ENCODE measurements at regions not wholly inside any gene's neighbourhood (a gene's known extent, or its start where the extent isn't known, plus 50 kb on each side); places are given as distances from the start of the nearest gene placed in this dataset.

DNA sequence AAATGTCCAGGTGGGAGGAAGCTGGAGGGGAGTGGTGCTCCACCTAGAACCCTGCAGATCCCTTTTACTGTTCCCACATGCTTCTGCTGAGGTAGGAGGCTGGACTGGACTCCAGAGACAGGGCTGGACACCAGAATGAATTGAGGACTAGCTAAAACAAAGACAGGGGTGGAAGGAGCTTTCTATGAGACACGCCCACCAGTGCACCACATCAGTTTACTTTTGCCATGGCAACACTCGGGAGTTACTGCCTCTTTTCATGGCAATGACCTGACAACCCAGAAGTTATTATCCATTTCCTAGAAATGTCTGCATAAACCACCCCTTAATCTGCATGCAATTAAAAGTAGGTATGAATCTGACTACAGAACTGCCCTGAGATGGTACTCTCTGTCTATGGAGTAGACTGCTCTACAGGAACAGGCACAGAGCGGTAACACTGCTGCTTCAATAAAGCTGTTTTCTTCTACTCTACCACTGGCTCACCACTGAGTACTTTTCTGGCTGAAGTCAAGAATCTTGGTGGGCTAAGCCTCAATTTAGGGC, 211.7 kb downstream of the TFAP2C start:
- 58 to 77% methylated on average over 3 of the region's 3 CpGs for WGBS, 2 donors
- TF ChIP-seq CTCF (IDR thresholded peaks at IDR 0.05) = no peak
- no peak for ATAC-seq
- no peak for DNase-seq
- H3K27ac ChIP-seq = no peak overlapping the region
- no peaks in the 10 kb centered on the region for H3K4me1 ChIP-seq
- no peaks in the 10 kb centered on the region for H3K9me3 ChIP-seq
- H3K36me3 ChIP-seq = no peaks in the 10 kb centered on the region
- no peak overlapping the region for H3K4me3 ChIP-seq
- peaks cover 0 to 52% (median 12%) of the 10 kb centered on the region in 7 donors for H3K27me3 ChIP-seq
- intact Hi-C loops (cut with DNase I) = no loop called here

GRCh38 chr20:56841346-56841908, 212.3 kb downstream of the TFAP2C start:
- no peak for ATAC-seq
- Histone ChIP-seq H3K27me3 (peaks cover 0 to 48% (median 11%) of the 10 kb centered on the region in 7 donors), H3K36me3 (no peaks in the 10 kb centered on the region), H3K27ac (no peak overlapping the region), H3K4me1 (no peaks in the 10 kb centered on the region), H3K9me3 (no peaks in the 10 kb centered on the region), H3K4me3 (no peak overlapping the region)
- DNase-seq = no peak
- WGBS, 2 donors = 38 to 44% methylated on average over 6 of the region's 6 CpGs
- intact Hi-C loops (cut with DNase I) = no loop called here
- TF ChIP-seq CTCF (IDR thresholded peaks at IDR 0.05) = no peak

DNA sequence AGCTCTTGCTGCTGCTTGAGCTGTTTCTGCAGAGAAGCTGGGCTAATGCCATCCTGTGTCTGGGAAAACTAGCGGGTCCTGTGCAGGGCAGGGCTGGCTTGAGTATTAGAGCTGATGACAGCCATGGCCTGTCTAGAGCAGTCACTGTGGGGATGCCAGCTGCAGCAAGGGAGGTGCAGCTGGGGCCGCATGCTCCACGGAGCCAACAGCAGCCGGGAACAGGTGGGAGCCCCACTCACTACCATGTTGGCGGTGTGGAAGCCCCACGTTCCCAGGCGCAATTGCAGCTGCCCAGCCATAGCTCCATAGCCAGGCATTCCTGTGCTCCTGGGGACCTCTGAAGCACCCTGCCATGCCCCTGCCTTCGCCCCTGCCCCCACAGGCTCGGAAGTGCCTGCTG, 212.9 kb downstream of the TFAP2C start:
- Histone ChIP-seq H3K4me1 (no peaks in the 10 kb centered on the region), H3K4me3 (no peak overlapping the region), H3K36me3 (no peaks in the 10 kb centered on the region), H3K9me3 (no peaks in the 10 kb centered on the region), H3K27me3 (peaks cover 0 to 53% (median 16%) of the 10 kb centered on the region in 7 donors), H3K27ac (no peak overlapping the region)
- ATAC-seq (no peak), DNase-seq (no peak)
- intact Hi-C loops (cut with DNase I) = no loop called here
- WGBS, 2 donors = 84 to 89% methylated on average over 9 of the region's 9 CpGs
- no peak for TF ChIP-seq CTCF (IDR thresholded peaks at IDR 0.05)

DNA sequence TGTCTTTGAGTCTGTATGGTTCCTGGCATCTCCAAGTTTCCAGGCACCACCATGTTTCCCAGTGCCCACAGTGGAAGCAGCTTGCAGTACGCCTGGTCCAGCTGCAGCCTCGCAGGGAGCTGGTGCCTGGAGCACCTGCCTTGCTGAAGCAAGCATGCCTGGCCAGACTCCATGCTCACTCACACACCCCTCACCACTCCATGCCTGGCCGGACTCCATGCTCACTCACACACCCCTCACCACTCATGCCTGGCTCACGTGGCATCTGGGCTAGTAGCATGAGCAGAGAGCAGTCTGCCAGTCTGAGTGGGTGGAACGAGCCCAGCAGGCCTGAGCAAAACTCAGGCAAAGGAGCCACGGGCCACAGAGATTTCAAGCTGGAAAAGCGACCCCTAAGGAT, 214.3 kb downstream of the TFAP2C start:
- Histone ChIP-seq H3K9me3 (no peaks in the 10 kb centered on the region), H3K27me3 (peaks cover 0 to 52% (median 14%) of the 10 kb centered on the region in 7 donors), H3K36me3 (no peaks in the 10 kb centered on the region), H3K27ac (no peak overlapping the region), H3K4me1 (no peaks in the 10 kb centered on the region), H3K4me3 (no peak overlapping the region)
- intact Hi-C loops (cut with DNase I) = no loop called here
- ATAC-seq = peak in 1 of 8 donors; percentile 20
- WGBS, 2 donors = 73 to 78% methylated on average over 7 of the region's 7 CpGs
- no peak for TF ChIP-seq CTCF (IDR thresholded peaks at IDR 0.05)
- no peak for DNase-seq
